Upper lobe of left lung (tissue), 6 donors: ENCODE measurements at regions not wholly inside any gene's neighbourhood (a gene's known extent, or its start where the extent isn't known, plus 50 kb on each side); places are given as distances from the start of the nearest gene placed in this dataset.

ENCODE experiments used
- ATAC-seq, 2 donors: fragments of 200-7000 bp; cut with Tn5 transposase; one replicate each; pipeline ENCODE4 v1.9.1; 2022; ENCODE audit warnings: mild to moderate bottlenecking in 2 of 2, moderate library complexity in 2 of 2; ENCODE audit not compliant: low FRiP score in 2 of 2
- DNase-seq, 2 donors: peaks; one replicate each; pipeline ENCODE4 v3.0.0-alpha.2; 2019 to 2020
- H3K27ac ChIP-seq, 4 donors: fragments of 200-600 bp; sonication (generic); one replicate each; pipeline ENCODE4 v1.5.1; 2016 to 2019
- H3K27me3 ChIP-seq, 4 donors: fragments of 200-600 bp; sonication (generic); one replicate each; pipeline ENCODE4 v1.5.1; 2017 to 2019
- H3K36me3 ChIP-seq, 4 donors: fragments of 200-600 bp; sonication (generic); one replicate each; pipeline ENCODE4 v1.5.1; 2016 to 2019
- H3K4me1 ChIP-seq, 4 donors: fragments of 200-600 bp; sonication (generic); one replicate each; pipeline ENCODE4 v1.5.1; 2018 to 2019
- H3K4me3 ChIP-seq, 4 donors: fragments of 200-600 bp; sonication (generic); one replicate each; pipeline ENCODE4 v1.5.1; 2017 to 2019; ENCODE audit warnings: mild to moderate bottlenecking in 2 of 4, moderate library complexity in 1 of 4
- H3K9me3 ChIP-seq, 4 donors: fragments of 200-600 bp; sonication (generic); one replicate each; pipeline ENCODE4 v1.5.1; 2018 to 2019
- CTCF ChIP-seq, 6 experiments: fragments of 450-650 bp in 4 of 6; fragments of 200-600 bp in 2 of 6; sonication (generic) in 2 of 6; IDR thresholded peaks; one replicate each; pipeline ENCODE4 v1.5.1; 2016 to 2019; ENCODE audit warnings: antibody characterized with exemption in 6 of 6
- EP300 ChIP-seq, 4 donors: sonication (generic); formaldehyde crosslinking; IDR thresholded peaks; one replicate each; pipeline ENCODE4 v1.5.1; 2017; ENCODE audit warnings: antibody characterized with exemption in 4 of 4, control low read depth in 2 of 4
- POLR2A ChIP-seq, 4 donors: fragments of 450-650 bp; IDR thresholded peaks; one replicate each; pipeline ENCODE4 v1.5.1; 2016 to 2017; ENCODE audit warnings: antibody characterized with exemption in 4 of 4, mild to moderate bottlenecking in 2 of 4
- POLR2AphosphoS5 ChIP-seq, 2 donors: sonication (generic); formaldehyde crosslinking; IDR thresholded peaks; one replicate each; pipeline ENCODE4 v1.5.1; 2017; ENCODE audit warnings: antibody characterized with exemption in 2 of 2
- WGBS, 2 donors: methylation state at CpG; one replicate each; pipeline ENCODE4 v1.1.5; 2017 to 2018; 5-methylcytosine and 5-hydroxymethylcytosine counted together
- donor health status: DM: no; HTN: no; CAD: no; lungs with moderate emphysema.
- donor health status: DM: no; HTN: yes; CAD: no; lungs with severe emphysema.

- TF ChIP-seq POLR2A (IDR thresholded peaks at IDR 0.05), result no peak
- TF ChIP-seq EP300 (IDR thresholded peaks at IDR 0.05), result no peak
- no peak for TF ChIP-seq CTCF (IDR thresholded peaks at IDR 0.05)
- TF ChIP-seq POLR2AphosphoS5 (IDR thresholded peaks at IDR 0.05), result no peak
- Histone ChIP-seq H3K4me3 (no peak overlapping the region), H3K9me3 (no peaks in the 10 kb centered on the region), H3K27ac (no peak overlapping the region), H3K27me3 (no peaks in the 10 kb centered on the region), H3K36me3 (no peaks in the 10 kb centered on the region), H3K4me1 (no peaks in the 10 kb centered on the region)
- 54 to 56% methylated on average over 1 of the region's 1 CpG for WGBS, 2 donors
- ATAC-seq, result no peak
- DNase-seq, result no peak
These were observed 723.7 kb upstream of the ARRDC3 start for GRCh38 chr5:92106808-92107207.

- no peak overlapping the region for H3K27ac ChIP-seq
- H3K4me1 ChIP-seq, result no peaks in the 10 kb centered on the region
- ATAC-seq, result no peak
- H3K4me3 ChIP-seq, result no peak overlapping the region
- no peak for DNase-seq
- H3K9me3 ChIP-seq, result no peaks in the 10 kb centered on the region
- H3K27me3 ChIP-seq, result no peaks in the 10 kb centered on the region
- no peaks in the 10 kb centered on the region for H3K36me3 ChIP-seq
- TF ChIP-seq CTCF (IDR thresholded peaks at IDR 0.05), result no peak
- TF ChIP-seq POLR2A (IDR thresholded peaks at IDR 0.05), result no peak
These were observed 721.0 kb upstream of the ARRDC3 start for GRCh38 chr5:92104126-92104525.

- ATAC-seq, result no peak
These were observed 719.2 kb upstream of the ARRDC3 start for GRCh38 chr5:92102313-92102712.

GRCh38 chr5:92092239-92092638 is 709.1 kb upstream of the ARRDC3 start:
- Histone ChIP-seq H3K36me3 (no peaks in the 10 kb centered on the region), H3K4me1 (no peaks in the 10 kb centered on the region), H3K4me3 (no peak overlapping the region), H3K9me3 (no peaks in the 10 kb centered on the region), H3K27ac (no peak overlapping the region), H3K27me3 (no peaks in the 10 kb centered on the region)
- WGBS, 2 donors, result 39 to 58% methylated on average over 1 of the region's 1 CpG
- TF ChIP-seq POLR2A (IDR thresholded peaks at IDR 0.05) (no peak), POLR2AphosphoS5 (IDR thresholded peaks at IDR 0.05) (no peak), CTCF (IDR thresholded peaks at IDR 0.05) (no peak), EP300 (IDR thresholded peaks at IDR 0.05) (no peak)
- no peak for ATAC-seq
- DNase-seq, result no peak

More at GRCh38 chr5:92102313-92102712, 719.2 kb upstream of the ARRDC3 start:
- no peaks in the 10 kb centered on the region for H3K9me3 ChIP-seq
- H3K4me1 ChIP-seq, result no peaks in the 10 kb centered on the region
- no peak for DNase-seq
- H3K36me3 ChIP-seq, result no peaks in the 10 kb centered on the region
- TF ChIP-seq CTCF (IDR thresholded peaks at IDR 0.05), result no peak
- TF ChIP-seq POLR2A (IDR thresholded peaks at IDR 0.05), result no peak
- no peak for TF ChIP-seq POLR2AphosphoS5 (IDR thresholded peaks at IDR 0.05)
- no peak for TF ChIP-seq EP300 (IDR thresholded peaks at IDR 0.05)
- no peak overlapping the region for H3K27ac ChIP-seq
- WGBS, 2 donors, result 77 to 86% methylated on average over 3 of the region's 3 CpGs
- H3K27me3 ChIP-seq, result no peaks in the 10 kb centered on the region
- H3K4me3 ChIP-seq, result no peak overlapping the region

- Histone ChIP-seq H3K4me1 (no peaks in the 10 kb centered on the region), H3K4me3 (no peak overlapping the region), H3K27me3 (no peaks in the 10 kb centered on the region), H3K36me3 (no peaks in the 10 kb centered on the region), H3K9me3 (no peaks in the 10 kb centered on the region), H3K27ac (no peak overlapping the region)
- no peak for ATAC-seq
- no peak for DNase-seq
- TF ChIP-seq EP300 (IDR thresholded peaks at IDR 0.05) (no peak), POLR2A (IDR thresholded peaks at IDR 0.05) (no peak), CTCF (IDR thresholded peaks at IDR 0.05) (no peak), POLR2AphosphoS5 (IDR thresholded peaks at IDR 0.05) (no peak)
- WGBS, 2 donors, result 87 to 88% methylated on average over 8 of the region's 8 CpGs
These were observed 703.1 kb upstream of the ARRDC3 start for GRCh38 chr5:92086059-92086811.
